NT2/D1 (cell line): ENCODE measurements at regions not wholly inside any gene's neighbourhood (a gene's known extent, or its start where the extent isn't known, plus 50 kb on each side); places are given as distances from the start of the nearest gene placed in this dataset.
"Not testable (repeated sequence)": the region's sequence is repeated elsewhere in the genome, so short reads cannot be mapped to it uniquely, and the experiment has no call there.

Experiments
- DNase-seq: peaks from one replicate; pipeline ENCODE4 v3.0.0-alpha.2; 2011; ENCODE audit warnings: low read depth, low spot score
- H3K27me3 ChIP-seq: 2 replicates; pipeline ENCODE4 v1.6.0; 2011; ENCODE audit warnings: mild to moderate bottlenecking; ENCODE audit not compliant: insufficient read length, insufficient read depth
- H3K36me3 ChIP-seq: 2 replicates; pipeline ENCODE4 v1.6.1; 2011; ENCODE audit warnings: mild to moderate bottlenecking, low read length, mixed read lengths; ENCODE audit not compliant: insufficient read depth, insufficient read length
- H3K4me1 ChIP-seq: 2 replicates; pipeline ENCODE4 v1.5.1; 2011; ENCODE audit not compliant: insufficient read depth, insufficient read length
- H3K4me3 ChIP-seq: 2 replicates; pipeline ENCODE4 v1.5.1; 2011; ENCODE audit warnings: low read depth; ENCODE audit not compliant: insufficient read length
- H3K9ac ChIP-seq: 2 replicates; pipeline ENCODE4 v1.6.0; 2011; ENCODE audit warnings: low read depth; ENCODE audit not compliant: insufficient read length
- H3K9me3 ChIP-seq: 2 replicates; pipeline ENCODE4 v1.5.1; 2011; ENCODE audit warnings: mild to moderate bottlenecking, low read length; ENCODE audit not compliant: insufficient read depth
- SUZ12 ChIP-seq: IDR thresholded peaks from 2 replicates; pipeline ENCODE4 v1.6.1; 2011; ENCODE audit not compliant: insufficient read length, insufficient read depth; ENCODE audit errors: extremely low read depth
- YY1 ChIP-seq: IDR thresholded peaks from 2 replicates; pipeline ENCODE4 v1.6.1; 2011; ENCODE audit not compliant: insufficient read length, insufficient read depth
- ZNF274 ChIP-seq: IDR thresholded peaks from 2 replicates; pipeline ENCODE4 v1.6.1; 2011; ENCODE audit warnings: mild to moderate bottlenecking, low read depth, low read length

DNA sequence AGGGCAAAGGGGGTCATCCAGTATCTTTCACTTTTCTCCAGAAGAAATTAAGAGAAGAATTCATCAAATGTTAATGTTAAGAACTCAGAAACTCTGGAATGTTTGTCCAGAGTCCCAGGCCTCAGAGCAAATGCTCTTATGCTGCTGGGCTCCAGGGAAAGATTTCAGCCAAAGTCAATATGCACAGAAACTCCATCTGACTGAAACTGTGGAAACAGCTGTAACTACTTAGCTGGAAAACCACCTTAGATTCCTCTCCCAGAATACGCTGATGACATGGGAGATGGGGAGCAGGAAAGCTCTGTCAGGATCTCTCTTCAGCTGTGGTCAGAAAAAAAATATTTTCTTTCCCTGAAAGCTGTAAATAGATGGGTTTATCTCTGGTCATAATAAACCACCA is 559.6 kb downstream of the RFPL4B start:
- H3K27me3 ChIP-seq = no peaks in the 10 kb centered on the region
- H3K4me1 ChIP-seq = no peaks in the 10 kb centered on the region
- no peak overlapping the region for H3K9ac ChIP-seq
- H3K36me3 ChIP-seq = no peaks in the 10 kb centered on the region
- no peak for TF ChIP-seq ZNF274
- no peak for TF ChIP-seq SUZ12
- TF ChIP-seq YY1 = no peak
- H3K9me3 ChIP-seq = no peaks in the 10 kb centered on the region
- no peak for DNase-seq
- no peak overlapping the region for H3K4me3 ChIP-seq

DNA sequence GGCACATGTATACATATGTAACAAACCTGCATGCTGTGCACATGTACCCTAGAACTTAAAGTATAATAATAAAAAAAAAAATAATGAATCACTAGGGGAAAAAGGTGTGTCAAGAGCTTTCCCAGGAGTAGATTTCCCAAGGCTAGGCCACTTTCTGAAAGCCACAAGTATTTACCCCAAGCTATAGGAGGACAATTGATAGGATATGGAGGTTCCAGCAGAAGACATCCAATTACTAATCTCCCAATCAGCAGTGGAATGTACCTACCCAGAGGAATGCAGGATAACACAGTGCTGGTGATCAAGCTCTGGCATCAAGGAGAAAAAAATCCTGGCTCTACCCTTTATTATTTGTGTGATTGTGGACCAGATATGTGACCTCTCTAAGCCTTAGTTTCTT is 562.7 kb downstream of the RFPL4B start:
- no peaks in the 10 kb centered on the region for H3K27me3 ChIP-seq
- no peak overlapping the region for H3K4me3 ChIP-seq
- no peaks in the 10 kb centered on the region for H3K4me1 ChIP-seq

DNA sequence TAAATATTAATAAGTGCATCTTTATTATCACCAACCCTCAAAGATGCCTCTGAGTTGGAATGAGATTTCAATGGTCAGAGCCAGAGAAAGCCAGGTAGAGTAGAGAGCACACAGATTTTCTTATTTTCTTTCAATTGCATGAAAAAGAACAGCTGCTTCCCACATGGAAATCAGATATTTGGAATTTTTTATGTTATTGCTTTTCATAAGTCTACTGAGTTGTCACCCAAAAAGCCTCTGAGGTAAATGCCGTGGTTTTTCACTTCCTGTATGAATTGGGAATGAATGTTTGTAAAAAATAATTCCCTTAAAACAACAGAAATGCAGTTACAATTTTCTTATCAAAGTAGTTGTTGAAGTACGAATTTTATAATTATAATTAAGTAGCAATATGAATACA is 563.1 kb downstream of the RFPL4B start:
- no peak overlapping the region for H3K9ac ChIP-seq
- H3K4me1 ChIP-seq = no peaks in the 10 kb centered on the region
- no peaks in the 10 kb centered on the region for H3K36me3 ChIP-seq
- no peak for DNase-seq
- TF ChIP-seq YY1 (no peak), SUZ12 (no peak), ZNF274 (no peak)
- H3K27me3 ChIP-seq = no peaks in the 10 kb centered on the region
- H3K9me3 ChIP-seq = no peaks in the 10 kb centered on the region
- H3K4me3 ChIP-seq = no peak overlapping the region

More for the DNA sequence above, 562.7 kb downstream of the RFPL4B start:
- H3K9me3 ChIP-seq = no peaks in the 10 kb centered on the region
- no peaks in the 10 kb centered on the region for H3K36me3 ChIP-seq
- TF ChIP-seq YY1 (no peak), ZNF274 (no peak), SUZ12 (no peak)
- DNase-seq = no peak
- no peak overlapping the region for H3K9ac ChIP-seq

DNA sequence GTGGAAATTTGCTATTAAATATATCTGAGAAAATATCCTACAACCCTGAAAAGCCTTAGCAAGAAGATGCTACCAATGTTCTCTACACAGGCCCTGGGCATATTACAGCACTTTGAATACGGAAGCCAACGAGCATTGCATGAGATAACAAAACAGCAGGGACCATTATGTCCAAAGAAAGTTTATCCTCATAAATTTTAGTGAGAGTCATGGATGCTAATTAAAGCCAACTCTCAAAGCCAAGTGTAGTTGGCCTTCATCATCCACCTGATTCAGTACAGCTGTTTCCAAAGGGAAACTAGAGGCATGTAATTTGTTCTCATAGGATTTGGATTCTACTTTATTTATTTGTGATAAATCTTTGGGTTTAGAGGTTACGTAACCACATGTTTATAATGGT is 564.8 kb downstream of the RFPL4B start:
- H3K4me3 ChIP-seq = no peak overlapping the region
- H3K9ac ChIP-seq = no peak overlapping the region
- TF ChIP-seq SUZ12 = no peak
- TF ChIP-seq ZNF274 = no peak
- no peaks in the 10 kb centered on the region for H3K36me3 ChIP-seq
- no peaks in the 10 kb centered on the region for H3K27me3 ChIP-seq
- H3K4me1 ChIP-seq = no peaks in the 10 kb centered on the region
- DNase-seq = no peak
- H3K9me3 ChIP-seq = no peaks in the 10 kb centered on the region

DNA sequence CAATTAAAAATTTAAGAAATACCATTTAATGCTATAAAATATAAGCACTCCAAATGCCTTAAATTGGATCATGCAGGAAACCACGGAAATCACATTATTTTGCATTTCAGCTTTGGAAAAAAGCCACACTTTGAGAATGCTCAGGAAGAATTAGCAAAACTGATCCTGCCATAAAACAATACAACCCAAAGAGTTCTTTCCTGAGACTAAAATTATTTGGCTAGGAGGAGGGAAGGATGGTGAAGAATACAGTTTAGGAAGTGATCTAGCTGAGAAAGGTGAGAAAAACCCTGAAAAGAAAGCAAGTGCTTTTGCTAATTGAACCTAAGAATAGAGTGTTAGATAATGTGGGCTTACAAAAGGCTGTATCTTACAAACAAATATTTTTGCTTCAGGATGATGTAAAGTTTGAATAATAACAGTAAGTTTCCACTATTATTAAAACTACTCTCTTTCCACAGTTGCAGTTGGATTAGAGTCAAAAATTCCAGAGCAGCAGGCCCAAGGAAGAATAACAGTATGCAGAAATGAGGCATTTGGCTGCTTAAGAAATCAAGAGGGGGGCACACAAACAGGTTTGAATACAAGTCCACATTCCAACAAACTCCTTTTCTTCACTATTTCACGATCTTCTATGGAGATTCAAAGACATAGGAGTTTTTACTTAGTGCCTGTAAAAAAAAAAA is 565.4 kb downstream of the RFPL4B start:
- TF ChIP-seq SUZ12 (no peak), YY1 (no peak), ZNF274 (no peak)
- no peaks in the 10 kb centered on the region for H3K36me3 ChIP-seq
- H3K9me3 ChIP-seq = no peaks in the 10 kb centered on the region
- H3K9ac ChIP-seq = no peak overlapping the region
- H3K27me3 ChIP-seq = no peaks in the 10 kb centered on the region
- H3K4me3 ChIP-seq = no peak overlapping the region
- H3K4me1 ChIP-seq = no peaks in the 10 kb centered on the region
- DNase-seq = no peak

DNA sequence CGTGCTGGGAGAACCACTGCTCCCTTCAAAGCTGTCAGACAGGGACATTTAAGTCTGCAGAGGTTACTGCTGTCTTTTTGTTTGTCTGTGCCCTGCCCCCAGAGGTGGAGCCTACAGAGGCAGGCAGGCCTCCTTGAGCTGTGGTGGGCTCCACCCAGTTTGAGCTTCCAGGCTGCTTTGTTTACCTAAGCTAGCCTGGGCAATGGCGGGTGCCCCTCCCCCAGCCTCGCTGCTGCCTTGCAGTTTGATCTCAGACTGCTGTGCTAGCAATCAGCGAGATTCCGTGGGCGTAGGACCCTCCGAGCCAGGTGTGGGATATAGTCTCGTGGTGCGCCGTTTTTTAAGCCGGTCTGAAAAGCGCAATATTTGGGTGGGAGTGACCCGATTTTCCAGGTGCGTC is 572.6 kb downstream of the RFPL4B start:
- H3K4me3 ChIP-seq, H3K36me3 ChIP-seq, H3K9ac ChIP-seq, DNase-seq, H3K27me3 ChIP-seq, H3K4me1 ChIP-seq: not testable (repeated sequence)
- H3K9me3 ChIP-seq = peaks cover 11% of the 10 kb centered on the region

DNA sequence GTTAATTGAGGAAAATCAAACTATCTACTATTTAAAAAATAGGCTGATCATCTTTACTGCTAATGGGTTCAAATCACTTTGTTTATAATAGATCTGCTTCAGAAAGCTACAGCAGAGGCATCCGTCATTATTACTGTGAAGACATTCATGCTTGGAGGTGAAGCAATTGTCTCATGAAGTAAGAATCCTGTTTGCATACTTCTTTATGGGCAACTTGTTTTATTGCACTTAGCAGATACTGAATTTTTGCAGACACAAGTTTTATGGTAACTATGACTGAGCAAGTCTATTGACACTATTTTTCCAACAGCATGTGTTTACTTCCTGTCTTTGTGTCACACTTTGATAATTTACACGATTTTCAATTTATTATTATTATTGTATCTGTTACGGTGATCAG is 573.9 kb downstream of the RFPL4B start:
- H3K4me1 ChIP-seq = no peaks in the 10 kb centered on the region
- H3K4me3 ChIP-seq = no peak overlapping the region
- H3K9me3 ChIP-seq = peaks cover 11% of the 10 kb centered on the region
- DNase-seq = no peak
- no peaks in the 10 kb centered on the region for H3K36me3 ChIP-seq
- H3K27me3 ChIP-seq = no peaks in the 10 kb centered on the region
- TF ChIP-seq SUZ12 (no peak), ZNF274 (no peak), YY1 (no peak)
- no peak overlapping the region for H3K9ac ChIP-seq

DNA sequence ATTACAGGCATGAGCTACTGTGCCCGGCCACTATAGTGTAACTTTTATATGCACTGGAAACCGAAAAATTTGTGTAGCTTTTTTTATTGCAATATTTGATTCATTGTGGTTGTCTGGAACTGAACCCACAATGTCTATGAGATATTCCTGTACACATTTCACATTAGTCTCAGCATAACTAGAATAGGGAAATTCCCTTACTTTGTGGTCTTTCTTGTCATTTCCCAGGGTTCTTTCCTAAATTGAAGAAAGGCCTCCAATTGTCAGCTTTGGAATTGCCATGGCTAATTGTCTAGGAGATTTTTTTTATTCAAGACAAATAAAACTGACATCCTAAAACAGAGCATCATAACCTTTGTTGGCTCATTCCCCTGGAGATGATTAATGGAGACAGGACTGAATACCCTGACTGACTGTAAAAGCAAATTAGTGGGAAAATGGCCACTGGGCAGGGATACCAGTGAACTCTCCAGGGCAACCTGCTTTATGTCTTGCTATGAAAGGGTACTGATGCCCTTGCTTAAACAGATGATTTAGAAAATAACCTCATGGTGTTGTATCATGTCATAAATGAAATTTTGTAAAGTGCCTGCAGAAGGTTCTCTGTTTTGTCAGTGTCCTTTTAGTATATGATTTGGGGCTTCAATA is 576.9 kb downstream of the RFPL4B start:
- TF ChIP-seq YY1 (no peak), SUZ12 (no peak), ZNF274 (no peak)
- H3K36me3 ChIP-seq = no peaks in the 10 kb centered on the region
- H3K4me1 ChIP-seq = no peaks in the 10 kb centered on the region

More for the DNA sequence above, 576.9 kb downstream of the RFPL4B start:
- no peak for DNase-seq
- Histone ChIP-seq H3K27me3 (no peaks in the 10 kb centered on the region), H3K9me3 (peaks cover 11% of the 10 kb centered on the region), H3K9ac (no peak overlapping the region), H3K4me3 (no peak overlapping the region)
